ENCODE measurements at regions not wholly inside any gene's neighbourhood (a gene's known extent, or its start where the extent isn't known, plus 50 kb on each side); places are given as distances from the start of the nearest gene placed in this dataset.

- Histone ChIP-seq H3K9me3 (ENCODE audit: insufficient read depth, low read length, severe bottlenecking) (no peaks in the 10 kb centered on the region), H3K27ac (ENCODE audit: low read length) (no peak overlapping the region), H3K4me1 (ENCODE audit: insufficient read depth, low read length) (no peaks in the 10 kb centered on the region), H3K27me3 (ENCODE audit: insufficient read depth, low read length, poor library complexity) (peaks cover 5% of the 10 kb centered on the region), H3K36me3 (ENCODE audit: insufficient read depth, low read length) (no peaks in the 10 kb centered on the region), H3K79me2 (ENCODE audit: insufficient read depth, low read length) (no peaks in the 10 kb centered on the region), H3K4me2 (ENCODE audit: insufficient read depth, low read length) (no peak overlapping the region), H3K4me3 (ENCODE audit: low read depth in 1 of 2, low read length in 2 of 2) (no peak overlapping the region), H4K20me1 (ENCODE audit: insufficient read depth, low read length) (no peaks in the 10 kb centered on the region), H2AFZ (ENCODE audit: low read depth, low read length) (no peak overlapping the region), H3K9ac (ENCODE audit: low read depth, low read length) (no peak overlapping the region)
- ATAC-seq (ENCODE audit: insufficient read depth, low read depth) (no peak), DNase-seq (no peak)
- TF ChIP-seq EZH2 (IDR thresholded peaks at IDR 0.05; ENCODE audit: borderline replicate concordance, low read depth, low read length, severe bottlenecking) (no peak), CTCF (IDR thresholded peaks at IDR 0.05; ENCODE audit: borderline replicate concordance, extremely low read depth, low read length, poor library complexity, severe bottlenecking) (no peak)
Measured at GRCh38 chr12:118553856-118554504, 177.6 kb downstream of the SUDS3 start.

- Histone ChIP-seq H3K27me3 (ENCODE audit: insufficient read depth, low read length, poor library complexity) (peaks cover 5% of the 10 kb centered on the region), H3K9ac (ENCODE audit: low read depth, low read length) (no peak overlapping the region), H3K36me3 (ENCODE audit: insufficient read depth, low read length) (no peaks in the 10 kb centered on the region), H3K4me1 (ENCODE audit: insufficient read depth, low read length) (no peaks in the 10 kb centered on the region), H4K20me1 (ENCODE audit: insufficient read depth, low read length) (no peaks in the 10 kb centered on the region), H2AFZ (ENCODE audit: low read depth, low read length) (no peak overlapping the region), H3K9me3 (ENCODE audit: insufficient read depth, low read length, severe bottlenecking) (no peaks in the 10 kb centered on the region), H3K27ac (ENCODE audit: low read length) (no peak overlapping the region), H3K4me2 (ENCODE audit: insufficient read depth, low read length) (no peak overlapping the region), H3K79me2 (ENCODE audit: insufficient read depth, low read length) (no peaks in the 10 kb centered on the region), H3K4me3 (ENCODE audit: low read depth in 1 of 2, low read length in 2 of 2) (no peak overlapping the region)
- ATAC-seq (ENCODE audit: insufficient read depth, low read depth) (no peak), DNase-seq (no peak)
- TF ChIP-seq CTCF (IDR thresholded peaks at IDR 0.05; ENCODE audit: borderline replicate concordance, extremely low read depth, low read length, poor library complexity, severe bottlenecking) (no peak), EZH2 (IDR thresholded peaks at IDR 0.05; ENCODE audit: borderline replicate concordance, low read depth, low read length, severe bottlenecking) (no peak)
Measured at GRCh38 chr12:118558941-118559340, 182.6 kb downstream of the SUDS3 start.

- H3K4me1 ChIP-seq (ENCODE audit: insufficient read depth, low read length) = no peaks in the 10 kb centered on the region
- no peaks in the 10 kb centered on the region for H3K9me3 ChIP-seq (ENCODE audit: insufficient read depth, low read length, severe bottlenecking)
- no peak overlapping the region for H2AFZ ChIP-seq (ENCODE audit: low read depth, low read length)
- DNase-seq (no peak), ATAC-seq (ENCODE audit: insufficient read depth, low read depth) (no peak)
- no peak overlapping the region for H3K4me3 ChIP-seq (ENCODE audit: low read depth in 1 of 2, low read length in 2 of 2)
- H3K27ac ChIP-seq (ENCODE audit: low read length) = no peak overlapping the region
- H3K36me3 ChIP-seq (ENCODE audit: insufficient read depth, low read length) = no peaks in the 10 kb centered on the region
- no peak overlapping the region for H3K4me2 ChIP-seq (ENCODE audit: insufficient read depth, low read length)
- H4K20me1 ChIP-seq (ENCODE audit: insufficient read depth, low read length) = no peaks in the 10 kb centered on the region
- no peak overlapping the region for H3K9ac ChIP-seq (ENCODE audit: low read depth, low read length)
- peaks cover 5% of the 10 kb centered on the region for H3K27me3 ChIP-seq (ENCODE audit: insufficient read depth, low read length, poor library complexity)
- TF ChIP-seq CTCF (IDR thresholded peaks at IDR 0.05; ENCODE audit: borderline replicate concordance, extremely low read depth, low read length, poor library complexity, severe bottlenecking) (no peak), EZH2 (IDR thresholded peaks at IDR 0.05; ENCODE audit: borderline replicate concordance, low read depth, low read length, severe bottlenecking) (no peak)
- no peaks in the 10 kb centered on the region for H3K79me2 ChIP-seq (ENCODE audit: insufficient read depth, low read length)
Measured at GRCh38 chr12:118560733-118561132, 184.4 kb downstream of the SUDS3 start.
